Skin of body (tissue), 1 donor: ENCODE measurements at regions not wholly inside any gene's neighbourhood (a gene's known extent, or its start where the extent isn't known, plus 50 kb on each side); places are given as distances from the start of the nearest gene placed in this dataset.
"Not testable (repeated sequence)": the region's sequence is repeated elsewhere in the genome, so short reads cannot be mapped to it uniquely, and the experiment has no call there.

Experiments used
- DNase-seq: peaks from one replicate; lab custom pipeline; 2025; lab: John Stamatoyannopoulos, UW

- DNase-seq, result no peak
Observed at GRCh38 chr9:12391839-12392509, 301.2 kb upstream of the TYRP1 start.

GRCh38 chr9:12394105-12394504 lies 299.1 kb upstream of the TYRP1 start:
- DNase-seq, result no peak

- no peak for DNase-seq
Observed at GRCh38 chr9:12403721-12404120, 289.5 kb upstream of the TYRP1 start.

- no peak for DNase-seq
Observed at GRCh38 chr9:12413986-12414385, 279.2 kb upstream of the TYRP1 start.

GRCh38 chr9:12414514-12414913 lies 278.7 kb upstream of the TYRP1 start:
- DNase-seq, result no peak

- no peak for DNase-seq
Observed at GRCh38 chr9:12415361-12415760, 277.8 kb upstream of the TYRP1 start.

- no peak for DNase-seq
Observed at GRCh38 chr9:12416716-12417115, 276.5 kb upstream of the TYRP1 start.

GRCh38 chr9:12424243-12424642 lies 268.9 kb upstream of the TYRP1 start:
- no peak for DNase-seq

- DNase-seq, result peak; percentile 22
Observed at GRCh38 chr9:12425878-12426864, 267.0 kb upstream of the TYRP1 start.

GRCh38 chr9:12439267-12439666 lies 253.9 kb upstream of the TYRP1 start:
- DNase-seq, result no peak

GRCh38 chr9:12441080-12441479 lies 252.1 kb upstream of the TYRP1 start:
- DNase-seq, result not testable (repeated sequence)

- no peak for DNase-seq
Observed at GRCh38 chr9:12441506-12441905, 251.7 kb upstream of the TYRP1 start.

- DNase-seq, result no peak
Observed at GRCh38 chr9:12448246-12448645, 244.9 kb upstream of the TYRP1 start.

GRCh38 chr9:12457237-12457636 lies 235.9 kb upstream of the TYRP1 start:
- no peak for DNase-seq

- no peak for DNase-seq
Observed at GRCh38 chr9:12461763-12462460, 231.3 kb upstream of the TYRP1 start.

- no peak for DNase-seq
Observed at GRCh38 chr9:12462861-12463260, 230.3 kb upstream of the TYRP1 start.

- no peak for DNase-seq
Observed at GRCh38 chr9:12463641-12464040, 229.5 kb upstream of the TYRP1 start.

GRCh38 chr9:12464400-12464799 lies 228.8 kb upstream of the TYRP1 start:
- no peak for DNase-seq

- DNase-seq, result peak; percentile 4
Observed at GRCh38 chr9:12464910-12465512, 228.2 kb upstream of the TYRP1 start.

GRCh38 chr9:12469084-12469483 lies 224.1 kb upstream of the TYRP1 start:
- no peak for DNase-seq

GRCh38 chr9:12494411-12494810 lies 198.8 kb upstream of the TYRP1 start:
- no peak for DNase-seq

GRCh38 chr9:12497790-12498189 lies 195.4 kb upstream of the TYRP1 start:
- no peak for DNase-seq
